Astrocyte of the spinal cord (primary cell): ENCODE measurements at regions not wholly inside any gene's neighbourhood (a gene's known extent, or its start where the extent isn't known, plus 50 kb on each side); places are given as distances from the start of the nearest gene placed in this dataset.

Source experiments
- DNase-seq: peaks from one replicate; pipeline ENCODE4 v3.0.0; 2011; ENCODE audit warnings: low read depth, low spot score
- H3K4me3 ChIP-seq: 2 replicates; pipeline ENCODE4 v1.5.1; 2011; ENCODE audit warnings: low read depth, mild to moderate bottlenecking, low read length, moderate library complexity
- in situ Hi-C: cut with HindIII; loops from 2 replicates; pipeline ENCODE4 v1.10.0; 2017; ENCODE audit warnings: low sequenced_read_pairs
- TF ChIP-seq, protein P1 (sequence below): IDR thresholded peaks from 2 replicates; pipeline ENCODE4 v1.5.1; 2012; ENCODE audit warnings: low read depth, mild to moderate bottlenecking, low read length, inconsistent platforms

DNA sequence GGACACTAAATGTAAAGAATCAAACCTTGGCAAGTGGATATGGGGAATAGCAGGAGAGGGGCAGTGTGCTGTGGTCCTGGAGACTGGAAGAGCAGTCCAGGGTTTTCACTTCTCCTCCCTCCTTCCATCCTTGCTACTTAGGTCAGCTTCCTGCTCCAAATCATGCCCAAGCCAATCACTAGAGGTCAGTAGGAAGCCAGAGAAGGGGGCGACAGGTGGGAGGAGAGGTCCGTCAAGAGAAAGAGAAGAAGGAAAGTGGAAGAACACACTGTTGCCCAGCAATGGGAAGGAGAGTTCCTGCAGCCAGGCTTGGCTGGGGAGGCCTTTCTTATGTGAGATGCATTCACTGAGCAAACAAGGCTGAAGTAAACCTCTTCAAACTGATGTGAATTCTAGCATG is 289.6 kb downstream of the DTWD2 start:
- DNase-seq, result no peak
- H3K4me3 ChIP-seq, result no peak overlapping the region
- TF ChIP-seq, protein P1, sequence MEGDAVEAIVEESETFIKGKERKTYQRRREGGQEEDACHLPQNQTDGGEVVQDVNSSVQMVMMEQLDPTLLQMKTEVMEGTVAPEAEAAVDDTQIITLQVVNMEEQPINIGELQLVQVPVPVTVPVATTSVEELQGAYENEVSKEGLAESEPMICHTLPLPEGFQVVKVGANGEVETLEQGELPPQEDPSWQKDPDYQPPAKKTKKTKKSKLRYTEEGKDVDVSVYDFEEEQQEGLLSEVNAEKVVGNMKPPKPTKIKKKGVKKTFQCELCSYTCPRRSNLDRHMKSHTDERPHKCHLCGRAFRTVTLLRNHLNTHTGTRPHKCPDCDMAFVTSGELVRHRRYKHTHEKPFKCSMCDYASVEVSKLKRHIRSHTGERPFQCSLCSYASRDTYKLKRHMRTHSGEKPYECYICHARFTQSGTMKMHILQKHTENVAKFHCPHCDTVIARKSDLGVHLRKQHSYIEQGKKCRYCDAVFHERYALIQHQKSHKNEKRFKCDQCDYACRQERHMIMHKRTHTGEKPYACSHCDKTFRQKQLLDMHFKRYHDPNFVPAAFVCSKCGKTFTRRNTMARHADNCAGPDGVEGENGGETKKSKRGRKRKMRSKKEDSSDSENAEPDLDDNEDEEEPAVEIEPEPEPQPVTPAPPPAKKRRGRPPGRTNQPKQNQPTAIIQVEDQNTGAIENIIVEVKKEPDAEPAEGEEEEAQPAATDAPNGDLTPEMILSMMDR, result no peak
- in situ Hi-C loops, result no loop called here

DNA sequence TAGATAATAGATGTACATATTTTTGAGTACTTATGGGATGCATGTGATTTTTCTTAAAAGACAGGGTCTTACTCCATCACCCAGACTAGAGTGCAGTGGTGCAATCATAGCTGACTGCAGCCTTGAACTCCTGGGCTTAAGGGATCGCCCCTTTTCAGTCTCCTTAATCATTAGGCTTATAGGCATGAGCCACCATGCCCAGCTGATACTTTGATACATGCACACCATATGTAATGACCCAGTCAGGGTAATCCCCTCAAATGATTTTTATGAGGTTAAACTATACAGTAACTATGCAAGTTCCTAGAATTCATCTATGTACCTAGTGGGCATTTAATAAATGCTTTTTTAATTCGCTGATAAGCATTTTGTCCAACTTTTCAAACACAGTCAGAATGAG is 292.3 kb downstream of the DTWD2 start:
- H3K4me3 ChIP-seq, result no peak overlapping the region
- in situ Hi-C loops, result no loop called here
- no peak for DNase-seq
- TF ChIP-seq, protein P1, result no peak

DNA sequence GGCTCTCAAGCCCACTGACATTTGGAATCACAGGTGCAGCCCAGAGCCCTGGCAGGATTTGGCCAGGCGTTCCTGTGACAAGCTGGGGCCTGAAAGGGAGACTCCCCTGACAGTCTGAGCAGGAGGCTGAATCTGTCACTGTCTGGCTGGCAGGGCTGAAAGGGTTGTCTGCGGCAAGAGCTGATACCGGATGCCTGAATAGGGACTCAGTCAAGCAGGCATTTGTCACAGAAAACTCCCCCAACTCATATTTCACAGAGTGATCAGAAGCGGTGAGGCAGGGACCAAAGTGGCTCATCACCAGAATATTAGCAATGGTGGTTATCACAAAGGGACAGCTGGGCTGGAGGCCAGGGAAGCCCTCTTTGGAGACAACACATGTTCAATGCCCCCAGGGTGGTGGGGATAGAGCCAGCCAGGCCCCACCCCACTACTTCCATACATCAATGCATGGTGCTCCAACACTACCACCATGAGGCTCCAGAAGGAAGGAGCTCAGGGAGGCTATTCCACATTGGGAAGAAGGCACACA is 295.5 kb downstream of the DTWD2 start:
- TF ChIP-seq, protein P1, result no peak
- in situ Hi-C loops, result no loop called here
- no peak overlapping the region for H3K4me3 ChIP-seq
- no peak for DNase-seq

DNA sequence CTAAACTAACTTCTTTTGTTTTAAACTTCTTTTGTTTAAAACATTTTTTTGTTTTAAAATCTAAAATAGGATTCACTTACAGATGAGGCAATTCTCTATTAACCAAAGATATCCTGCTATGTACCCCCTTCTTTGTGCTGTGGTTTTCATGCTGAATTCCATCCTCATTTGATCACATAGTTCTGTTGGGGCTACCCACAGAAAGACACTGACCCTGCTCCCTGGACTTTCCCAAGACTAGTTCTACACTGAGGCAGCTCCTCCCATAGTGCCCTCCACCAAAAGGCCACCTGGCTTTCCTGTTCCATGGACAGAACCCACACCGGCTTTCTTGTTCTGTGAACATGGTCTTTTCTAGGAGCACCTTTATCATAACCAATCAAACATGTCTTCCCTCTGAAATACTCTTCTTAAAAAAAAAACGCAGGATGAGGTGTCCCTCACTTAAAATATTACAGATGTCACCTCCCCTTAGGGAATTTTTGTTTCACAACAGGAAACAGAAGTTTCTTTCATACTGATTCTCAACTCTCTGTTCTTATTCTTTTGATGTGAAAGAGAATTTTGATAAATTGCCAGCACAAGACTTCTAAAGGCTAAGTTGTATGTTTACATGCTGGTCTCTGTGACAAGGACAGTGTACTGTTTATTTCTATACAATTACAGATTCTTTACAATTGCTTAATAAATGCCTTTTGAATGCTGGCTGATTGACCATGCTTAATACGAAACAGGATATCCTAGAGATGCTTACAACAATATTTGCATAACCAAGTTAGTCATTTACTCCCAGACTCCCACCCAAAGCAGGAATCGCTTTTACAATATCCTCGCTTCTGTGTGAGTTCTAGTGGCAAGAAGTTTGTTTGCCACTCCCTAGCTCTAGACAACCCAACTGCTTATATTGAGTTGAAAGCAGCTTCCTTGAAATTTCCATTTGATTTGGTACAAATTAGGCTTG is 300.4 kb downstream of the DTWD2 start:
- peak; percentile 34 for DNase-seq

DNA sequence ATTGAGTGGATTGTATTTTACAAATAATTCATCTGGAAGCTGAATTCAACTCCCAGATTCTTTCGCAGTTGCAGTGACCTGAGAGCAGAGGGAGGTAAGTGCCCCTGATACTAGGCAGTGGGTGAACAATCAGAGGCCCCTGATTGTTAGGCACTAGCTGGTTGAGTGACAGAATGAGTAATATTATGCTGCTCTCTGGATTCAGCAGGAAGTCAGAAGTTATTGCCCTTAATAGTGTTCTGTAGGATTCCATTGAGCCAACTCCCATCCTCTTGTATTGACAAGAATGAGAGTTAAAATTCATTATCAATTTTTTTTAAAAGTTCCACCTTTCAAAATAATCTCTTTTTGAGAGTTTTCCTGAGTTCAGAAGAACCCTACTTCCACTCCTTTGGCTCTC is 301.2 kb downstream of the DTWD2 start:
- no peak overlapping the region for H3K4me3 ChIP-seq
- in situ Hi-C loops, result no loop called here
- DNase-seq, result no peak
- TF ChIP-seq, protein P1, result no peak

More for the DNA sequence above, 300.4 kb downstream of the DTWD2 start:
- no peak overlapping the region for H3K4me3 ChIP-seq
- TF ChIP-seq, protein P1, result no peak
- in situ Hi-C loops, result no loop called here

DNA sequence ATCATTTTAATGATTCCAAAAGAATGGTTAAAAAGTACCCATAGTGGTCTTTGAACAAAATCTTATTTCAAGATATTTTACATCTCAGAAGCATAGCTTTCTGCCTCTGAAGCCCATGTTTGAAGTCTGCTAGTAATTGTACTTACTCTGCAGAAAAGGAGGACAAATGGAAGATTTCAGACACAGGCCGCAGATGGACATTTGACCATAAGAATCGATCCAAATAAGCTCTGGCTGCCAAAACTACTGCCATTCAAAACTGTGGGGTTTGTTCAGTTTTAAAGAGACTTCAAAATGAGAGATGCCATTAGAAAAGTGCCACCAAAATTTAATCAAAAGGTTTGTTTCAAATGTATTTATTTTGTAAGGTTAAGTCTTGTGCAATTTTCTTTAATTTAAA is 306.7 kb downstream of the DTWD2 start:
- no peak overlapping the region for H3K4me3 ChIP-seq
- in situ Hi-C loops, result no loop called here
- no peak for DNase-seq
- TF ChIP-seq, protein P1, result no peak
